AG09319 (cell line): ENCODE measurements at regions not wholly inside any gene's neighbourhood (a gene's known extent, or its start where the extent isn't known, plus 50 kb on each side); places are given as distances from the start of the nearest gene placed in this dataset.

Source experiments
- DNase-seq: peaks from one replicate; pipeline ENCODE4 v3.0.0-alpha.2; 2010; ENCODE audit warnings: low read depth; ENCODE audit errors: extremely low read depth
- TF ChIP-seq, protein P1 (sequence below): IDR thresholded peaks from 2 replicates; pipeline ENCODE4 v1.5.1; 2011; ENCODE audit warnings: low read depth, mild to moderate bottlenecking, inconsistent platforms, low read length, moderate library complexity

GRCh38 chr4:156596706-156597329, 374.8 kb downstream of the PDGFC start:
- DNase-seq: no peak
- TF ChIP-seq, protein P1, sequence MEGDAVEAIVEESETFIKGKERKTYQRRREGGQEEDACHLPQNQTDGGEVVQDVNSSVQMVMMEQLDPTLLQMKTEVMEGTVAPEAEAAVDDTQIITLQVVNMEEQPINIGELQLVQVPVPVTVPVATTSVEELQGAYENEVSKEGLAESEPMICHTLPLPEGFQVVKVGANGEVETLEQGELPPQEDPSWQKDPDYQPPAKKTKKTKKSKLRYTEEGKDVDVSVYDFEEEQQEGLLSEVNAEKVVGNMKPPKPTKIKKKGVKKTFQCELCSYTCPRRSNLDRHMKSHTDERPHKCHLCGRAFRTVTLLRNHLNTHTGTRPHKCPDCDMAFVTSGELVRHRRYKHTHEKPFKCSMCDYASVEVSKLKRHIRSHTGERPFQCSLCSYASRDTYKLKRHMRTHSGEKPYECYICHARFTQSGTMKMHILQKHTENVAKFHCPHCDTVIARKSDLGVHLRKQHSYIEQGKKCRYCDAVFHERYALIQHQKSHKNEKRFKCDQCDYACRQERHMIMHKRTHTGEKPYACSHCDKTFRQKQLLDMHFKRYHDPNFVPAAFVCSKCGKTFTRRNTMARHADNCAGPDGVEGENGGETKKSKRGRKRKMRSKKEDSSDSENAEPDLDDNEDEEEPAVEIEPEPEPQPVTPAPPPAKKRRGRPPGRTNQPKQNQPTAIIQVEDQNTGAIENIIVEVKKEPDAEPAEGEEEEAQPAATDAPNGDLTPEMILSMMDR: no peak

GRCh38 chr4:156596026-156596425, 375.6 kb downstream of the PDGFC start:
- no peak for DNase-seq
- TF ChIP-seq, protein P1: no peak

DNA sequence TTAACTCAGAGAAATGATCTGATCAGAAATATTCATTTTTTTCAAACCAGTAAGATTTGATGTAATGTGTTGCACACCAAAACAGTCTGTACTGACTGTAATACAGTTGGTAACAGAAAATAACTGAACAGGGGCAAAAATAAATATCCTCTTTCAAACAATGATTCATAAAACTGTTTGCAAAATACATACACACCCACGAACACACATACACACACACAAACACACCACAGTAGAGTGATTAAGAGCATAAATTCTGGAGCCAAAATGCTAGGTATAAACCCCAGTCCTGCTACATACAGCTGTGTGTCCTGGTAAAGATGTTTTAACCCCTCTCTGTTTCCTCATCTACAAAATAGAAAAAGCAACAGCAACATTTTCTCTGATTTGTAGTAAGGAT, 376.6 kb downstream of the PDGFC start:
- TF ChIP-seq, protein P1: no peak
- no peak for DNase-seq

DNA sequence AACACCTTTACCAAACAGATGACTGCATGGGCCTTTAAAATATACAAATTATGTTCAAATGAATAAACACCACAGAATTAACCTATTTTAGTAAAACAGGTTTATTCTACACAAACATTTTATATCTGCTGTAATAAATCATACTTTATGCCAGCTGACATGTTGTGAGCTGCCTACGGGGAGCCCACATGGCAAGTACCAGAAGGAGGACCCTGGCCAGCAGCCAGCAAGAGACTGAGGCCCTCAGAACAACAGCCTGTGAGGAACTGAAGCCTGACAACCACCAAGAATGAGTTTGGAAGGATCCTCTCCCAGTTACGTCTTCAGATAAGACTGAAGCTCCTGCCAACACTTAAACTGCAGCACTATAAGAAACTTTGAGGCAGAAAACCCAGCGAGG, 377.0 kb downstream of the PDGFC start:
- TF ChIP-seq, protein P1: no peak
- DNase-seq: no peak

- TF ChIP-seq, protein P1: peak; percentile 11
- DNase-seq: no peak
These were observed 378.1 kb downstream of the PDGFC start for GRCh38 chr4:156593464-156593863.

- no peak for DNase-seq
- TF ChIP-seq, protein P1: no peak
These were observed 379.9 kb downstream of the PDGFC start for GRCh38 chr4:156591679-156592078.

DNA sequence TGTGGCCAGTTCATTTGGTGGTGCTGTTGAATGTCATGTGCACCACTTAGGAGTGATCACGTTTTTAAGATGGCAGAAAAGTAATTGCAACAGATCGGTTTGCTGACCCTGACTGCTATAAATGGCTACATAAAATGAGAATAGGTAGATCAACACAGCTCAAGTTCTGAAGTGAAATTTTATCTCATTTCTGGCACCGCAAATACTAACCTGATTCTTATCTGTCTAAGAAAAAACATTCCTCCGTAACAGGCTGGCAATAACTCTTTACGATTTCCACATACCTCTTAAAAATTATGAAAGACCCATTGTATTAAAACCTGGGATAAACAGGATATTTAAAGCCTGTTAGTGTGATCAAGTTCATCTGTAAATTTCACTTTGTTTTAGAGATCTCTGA, 387.5 kb downstream of the PDGFC start:
- TF ChIP-seq, protein P1: no peak
- DNase-seq: no peak
